GM12873 (cell line): ENCODE measurements at regions not wholly inside any gene's neighbourhood (a gene's known extent, or its start where the extent isn't known, plus 50 kb on each side); places are given as distances from the start of the nearest gene placed in this dataset.

ENCODE experiments used
- CTCF ChIP-seq: IDR thresholded peaks from 2 replicates; pipeline ENCODE4 v1.5.1; 2012; ENCODE audit warnings: low read depth, mild to moderate bottlenecking, moderate library complexity, low read length, control low read depth; ENCODE audit not compliant: insufficient read depth; ENCODE audit errors: missing control alignments

- no peak for TF ChIP-seq CTCF
Measured at GRCh38 chr5:162429142-162429541, 361.6 kb downstream of the GABRG2 start.

GRCh38 chr5:162434281-162434680 is 366.7 kb downstream of the GABRG2 start:
- no peak for TF ChIP-seq CTCF

GRCh38 chr5:162436055-162436454 is 368.5 kb downstream of the GABRG2 start:
- TF ChIP-seq CTCF: no peak

GRCh38 chr5:162444129-162444762 is 376.7 kb downstream of the GABRG2 start:
- no peak for TF ChIP-seq CTCF

GRCh38 chr5:162456086-162456485 is 388.5 kb downstream of the GABRG2 start:
- TF ChIP-seq CTCF: no peak

- no peak for TF ChIP-seq CTCF
Measured at GRCh38 chr5:162466011-162466410, 398.4 kb downstream of the GABRG2 start.

GRCh38 chr5:162473041-162473714 is 405.6 kb downstream of the GABRG2 start:
- no peak for TF ChIP-seq CTCF
